Keratinocyte (primary cell): ENCODE measurements at regions not wholly inside any gene's neighbourhood (a gene's known extent, or its start where the extent isn't known, plus 50 kb on each side); places are given as distances from the start of the nearest gene placed in this dataset.

ENCODE experiments used
- DNase-seq: peaks from one replicate; pipeline ENCODE4 v3.0.0-alpha.2; 2011; ENCODE audit warnings: low read depth, missing footprints, low spot score
- FAIRE-seq: peaks from 2 replicates; lab custom pipeline; 2011; peaks lifted over from hg19 to GRCh38; lab: Jason Lieb, UNC
- H2AFZ ChIP-seq: 2 replicates; pipeline ENCODE4 v1.6.0; 2012; ENCODE audit warnings: low read length, control low read depth, inconsistent platforms; ENCODE audit not compliant: control insufficient read depth
- H3K27ac ChIP-seq: 2 replicates; pipeline ENCODE4 v1.5.1; 2011; ENCODE audit warnings: low read length; ENCODE audit not compliant: control insufficient read depth, insufficient read depth
- H3K27me3 ChIP-seq: 3 replicates; pipeline ENCODE4 v1.6.0; 2011; ENCODE audit warnings: low read length; ENCODE audit not compliant: control insufficient read depth, insufficient read depth; ENCODE audit errors: extremely low read depth
- H3K36me3 ChIP-seq, 2 experiments: 2 replicates in 1 of 2; 3 replicates in 1 of 2; pipeline ENCODE4 v1.5.1; 2011; ENCODE audit warnings: low read length in 2 of 2, mild to moderate bottlenecking in 1 of 2; ENCODE audit not compliant: control insufficient read depth in 2 of 2, insufficient read depth in 2 of 2; ENCODE audit errors: extremely low read depth in 1 of 2
- H3K4me1 ChIP-seq: 3 replicates; pipeline ENCODE4 v1.5.1; 2011; ENCODE audit warnings: low read length; ENCODE audit not compliant: control insufficient read depth, insufficient read depth; ENCODE audit errors: extremely low read depth
- H3K4me2 ChIP-seq: 3 replicates; pipeline ENCODE4 v1.6.0; 2011; ENCODE audit warnings: low read depth, low read length; ENCODE audit not compliant: control insufficient read depth, insufficient read depth; ENCODE audit errors: extremely low read depth
- H3K4me3 ChIP-seq, 3 experiments: fragments of 200-600 bp in 1 of 3; sonication (generic) in 1 of 3; 2 replicates in 2 of 3; 3 replicates in 1 of 3; pipeline ENCODE4 v1.5.1; 2011 to 2016; ENCODE audit warnings: low read length in 3 of 3, mild to moderate bottlenecking in 3 of 3, control low read depth in 2 of 3, inconsistent platforms in 1 of 3, low read depth in 1 of 3, mixed read lengths in 1 of 3, mixed run types in 1 of 3, moderate library complexity in 1 of 3; ENCODE audit not compliant: control insufficient read depth in 2 of 3, insufficient read depth in 2 of 3; ENCODE audit errors: extremely low read depth in 1 of 3
- H3K79me2 ChIP-seq: 2 replicates; pipeline ENCODE4 v1.6.0; 2012; ENCODE audit warnings: low read length; ENCODE audit not compliant: control insufficient read depth, insufficient read depth
- H3K9ac ChIP-seq: 3 replicates; pipeline ENCODE4 v1.6.0; 2011; ENCODE audit warnings: low read length; ENCODE audit not compliant: control insufficient read depth, insufficient read depth; ENCODE audit errors: extremely low read depth
- H3K9me1 ChIP-seq: 3 replicates; pipeline ENCODE4 v1.6.0; 2011; ENCODE audit warnings: low read length; ENCODE audit not compliant: control insufficient read depth, insufficient read depth; ENCODE audit errors: extremely low read depth
- H3K9me3 ChIP-seq: 2 replicates; pipeline ENCODE4 v1.5.1; 2012; ENCODE audit warnings: low read depth, low read length; ENCODE audit not compliant: control insufficient read depth
- H4K20me1 ChIP-seq: 3 replicates; pipeline ENCODE4 v1.6.0; 2011; ENCODE audit warnings: low read length; ENCODE audit not compliant: control insufficient read depth, insufficient read depth; ENCODE audit errors: extremely low read depth
- EZH2 ChIP-seq: IDR thresholded peaks from one replicate; pipeline ENCODE4 v1.6.1; 2012; ENCODE audit warnings: inconsistent platforms, mild to moderate bottlenecking, low read length, moderate library complexity
- dilution Hi-C: fragments of 300-500 bp; cut with MboI; formaldehyde crosslinking; loops from one replicate; pipeline ENCODE4 v1.7.0; 2020; ENCODE audit warnings: low sequenced_read_pairs; ENCODE audit not compliant: extremely low pct_ligation_motif_present
- TF ChIP-seq, protein P1 (sequence below), 3 experiments: IDR thresholded peaks in 1 of 3; conservative IDR thresholded peaks in 1 of 3; optimal IDR thresholded peaks in 1 of 3; 2 replicates in 2 of 3; 3 replicates in 1 of 3; pipeline versions ENCODE3 to v1.5.1; 2011; ENCODE audit warnings: low read length in 3 of 3, mild to moderate bottlenecking in 3 of 3, moderate library complexity in 2 of 3, control low read depth in 1 of 3, inconsistent platforms in 1 of 3; ENCODE audit not compliant: insufficient read depth in 2 of 3; ENCODE audit errors: extremely low read depth in 1 of 3

GRCh38 chr14:26174395-26174794, 423.4 kb downstream of the NOVA1 start:
- no peaks in the 10 kb centered on the region for H3K9me3 ChIP-seq
- H2AFZ ChIP-seq: no peak overlapping the region
- H3K79me2 ChIP-seq: no peaks in the 10 kb centered on the region
- no peak overlapping the region for H3K4me2 ChIP-seq
- H3K27me3 ChIP-seq: no peaks in the 10 kb centered on the region
- H3K9me1 ChIP-seq: no peaks in the 10 kb centered on the region
- H3K27ac ChIP-seq: no peak overlapping the region
- dilution Hi-C loops: no loop called here
- FAIRE-seq (no peak), DNase-seq (no peak)
- H3K9ac ChIP-seq: no peak overlapping the region
- no peaks in the 10 kb centered on the region for H3K4me1 ChIP-seq
- no peaks in the 10 kb centered on the region for H4K20me1 ChIP-seq
- no peak overlapping the region for H3K4me3 ChIP-seq
- no peak for TF ChIP-seq EZH2
- TF ChIP-seq, protein P1, sequence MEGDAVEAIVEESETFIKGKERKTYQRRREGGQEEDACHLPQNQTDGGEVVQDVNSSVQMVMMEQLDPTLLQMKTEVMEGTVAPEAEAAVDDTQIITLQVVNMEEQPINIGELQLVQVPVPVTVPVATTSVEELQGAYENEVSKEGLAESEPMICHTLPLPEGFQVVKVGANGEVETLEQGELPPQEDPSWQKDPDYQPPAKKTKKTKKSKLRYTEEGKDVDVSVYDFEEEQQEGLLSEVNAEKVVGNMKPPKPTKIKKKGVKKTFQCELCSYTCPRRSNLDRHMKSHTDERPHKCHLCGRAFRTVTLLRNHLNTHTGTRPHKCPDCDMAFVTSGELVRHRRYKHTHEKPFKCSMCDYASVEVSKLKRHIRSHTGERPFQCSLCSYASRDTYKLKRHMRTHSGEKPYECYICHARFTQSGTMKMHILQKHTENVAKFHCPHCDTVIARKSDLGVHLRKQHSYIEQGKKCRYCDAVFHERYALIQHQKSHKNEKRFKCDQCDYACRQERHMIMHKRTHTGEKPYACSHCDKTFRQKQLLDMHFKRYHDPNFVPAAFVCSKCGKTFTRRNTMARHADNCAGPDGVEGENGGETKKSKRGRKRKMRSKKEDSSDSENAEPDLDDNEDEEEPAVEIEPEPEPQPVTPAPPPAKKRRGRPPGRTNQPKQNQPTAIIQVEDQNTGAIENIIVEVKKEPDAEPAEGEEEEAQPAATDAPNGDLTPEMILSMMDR (optimal IDR thresholded peaks at IDR 0.05 in 1 of 3, IDR thresholded peaks at IDR 0.05 in 1 of 3, conservative IDR thresholded peaks at IDR 0.05 in 1 of 3; ENCODE audit: extremely low read depth in 1 of 3, insufficient read depth in 2 of 3, low read length in 3 of 3): no peak
- no peaks in the 10 kb centered on the region for H3K36me3 ChIP-seq

- DNase-seq: no peak
- Histone ChIP-seq H3K4me3 (no peak overlapping the region), H3K4me1 (no peaks in the 10 kb centered on the region), H3K27ac (no peak overlapping the region), H3K4me2 (no peak overlapping the region), H2AFZ (no peak overlapping the region), H3K36me3 (no peaks in the 10 kb centered on the region), H3K79me2 (no peaks in the 10 kb centered on the region), H4K20me1 (no peaks in the 10 kb centered on the region), H3K27me3 (no peaks in the 10 kb centered on the region), H3K9me3 (no peaks in the 10 kb centered on the region), H3K9me1 (no peaks in the 10 kb centered on the region), H3K9ac (no peak overlapping the region)
- no peak for FAIRE-seq
- no peak for TF ChIP-seq EZH2
- TF ChIP-seq, protein P1 (optimal IDR thresholded peaks at IDR 0.05 in 1 of 3, IDR thresholded peaks at IDR 0.05 in 1 of 3, conservative IDR thresholded peaks at IDR 0.05 in 1 of 3; ENCODE audit: extremely low read depth in 1 of 3, insufficient read depth in 2 of 3, low read length in 3 of 3): no peak
- dilution Hi-C loops: no loop called here
These were observed 424.2 kb downstream of the NOVA1 start for GRCh38 chr14:26173581-26174110.
